OCI-M2 (cell line): ENCODE measurements at regions not wholly inside any gene's neighbourhood (a gene's known extent, or its start where the extent isn't known, plus 50 kb on each side); places are given as distances from the start of the nearest gene placed in this dataset.
A peak's percentile ranks its signal among the peaks of the same experiment; 100 is the strongest.

Experiments
- DNase-seq: peaks from one replicate; lab custom pipeline; 2025; ENCODE audit not compliant: unreplicated experiment; lab: John Stamatoyannopoulos, UW

- DNase-seq = no peak
Observed at GRCh38 chr4:137468836-137469235, 63.5 kb downstream of the PCDH18 start.

- no peak for DNase-seq
Observed at GRCh38 chr4:137467537-137467936, 64.8 kb downstream of the PCDH18 start.

GRCh38 chr4:137463377-137464003 lies 68.8 kb downstream of the PCDH18 start:
- DNase-seq = peak; percentile 30

- DNase-seq = no peak
Observed at GRCh38 chr4:137455647-137456321, 76.5 kb downstream of the PCDH18 start.

- no peak for DNase-seq
Observed at GRCh38 chr4:137454767-137455166, 77.5 kb downstream of the PCDH18 start.

- no peak for DNase-seq
Observed at GRCh38 chr4:137452799-137453198, 79.5 kb downstream of the PCDH18 start.

- no peak for DNase-seq
Observed at GRCh38 chr4:137451172-137451825, 81.0 kb downstream of the PCDH18 start.

GRCh38 chr4:137448402-137448801 lies 83.9 kb downstream of the PCDH18 start:
- no peak for DNase-seq

- DNase-seq = no peak
Observed at GRCh38 chr4:137446071-137446470, 86.2 kb downstream of the PCDH18 start.

- no peak for DNase-seq
Observed at GRCh38 chr4:137443031-137443800, 89.1 kb downstream of the PCDH18 start.

- DNase-seq = no peak
Observed at GRCh38 chr4:137432446-137433311, 99.6 kb downstream of the PCDH18 start.

- DNase-seq = no peak
Observed at GRCh38 chr4:137430171-137430570, 102.1 kb downstream of the PCDH18 start.

- no peak for DNase-seq
Observed at GRCh38 chr4:137427411-137427810, 104.9 kb downstream of the PCDH18 start.

- DNase-seq = no peak
Observed at GRCh38 chr4:137425281-137425680, 107.0 kb downstream of the PCDH18 start.

- DNase-seq = no peak
Observed at GRCh38 chr4:137422666-137423065, 109.6 kb downstream of the PCDH18 start.

GRCh38 chr4:137421796-137422195 lies 110.5 kb downstream of the PCDH18 start:
- no peak for DNase-seq

GRCh38 chr4:137420901-137421396 lies 111.3 kb downstream of the PCDH18 start:
- DNase-seq = no peak

GRCh38 chr4:137417676-137418075 lies 114.6 kb downstream of the PCDH18 start:
- DNase-seq = no peak

GRCh38 chr4:137414802-137415201 lies 117.5 kb downstream of the PCDH18 start:
- DNase-seq = no peak

- DNase-seq = no peak
Observed at GRCh38 chr4:137408527-137409177, 123.6 kb downstream of the PCDH18 start.
